Daoy (cell line): ENCODE measurements at regions not wholly inside any gene's neighbourhood (a gene's known extent, or its start where the extent isn't known, plus 50 kb on each side); places are given as distances from the start of the nearest gene placed in this dataset.
A peak's percentile ranks its signal among the peaks of the same experiment; 100 is the strongest.
"Not testable (repeated sequence)": the region's sequence is repeated elsewhere in the genome, so short reads cannot be mapped to it uniquely, and the experiment has no call there.

Experiments
- DNase-seq: peaks from one replicate; pipeline ENCODE4 v3.0.0-alpha.2; 2015; ENCODE audit warnings: low read depth

DNA sequence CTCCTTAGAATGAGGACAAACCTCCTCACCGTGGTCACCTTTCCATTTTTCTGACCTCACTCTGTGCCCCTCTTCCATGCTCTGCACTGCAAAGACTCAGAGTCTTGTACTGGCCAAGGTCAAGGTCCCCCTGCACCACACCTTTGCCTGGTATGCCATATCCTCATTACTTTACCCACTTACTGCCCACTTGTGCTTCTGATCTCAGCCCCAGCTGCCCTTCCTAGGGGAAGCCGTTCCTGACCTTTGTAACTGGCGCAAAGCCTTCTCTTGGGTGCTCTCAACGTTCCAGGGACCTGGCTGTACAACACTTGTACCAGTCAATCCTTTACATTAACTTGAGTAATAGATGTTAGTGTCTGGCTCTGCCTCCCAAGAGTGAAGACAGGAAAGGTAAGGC is 256.0 kb downstream of the SV2B start:
- no peak for DNase-seq

DNA sequence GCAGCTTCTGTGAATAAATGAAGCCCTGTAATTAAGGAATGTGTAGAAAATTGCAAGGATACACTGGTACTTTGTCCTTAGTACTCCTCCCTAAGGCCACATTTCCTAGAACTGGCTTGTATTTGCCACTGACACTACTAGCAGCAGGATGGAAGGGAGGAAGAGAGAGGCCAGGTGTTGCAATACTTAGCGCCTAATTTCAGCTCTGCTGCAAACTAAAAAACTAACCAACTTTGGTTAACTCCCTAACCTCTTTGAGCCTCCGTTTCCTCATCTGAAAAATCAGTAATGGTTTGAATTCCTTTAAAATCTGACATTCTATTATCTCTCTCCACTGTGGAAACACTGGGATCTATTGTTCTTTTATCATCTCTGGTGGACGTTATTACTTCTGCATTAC is 257.0 kb downstream of the SV2B start:
- DNase-seq = no peak

GRCh38 chr15:91357486-91357885 is 257.4 kb downstream of the SV2B start:
- DNase-seq = no peak

- no peak for DNase-seq
Observed at GRCh38 chr15:91358405-91358804, 258.3 kb downstream of the SV2B start.

- not testable (repeated sequence) for DNase-seq
Observed at GRCh38 chr15:91361696-91362095, 261.6 kb downstream of the SV2B start.

DNA sequence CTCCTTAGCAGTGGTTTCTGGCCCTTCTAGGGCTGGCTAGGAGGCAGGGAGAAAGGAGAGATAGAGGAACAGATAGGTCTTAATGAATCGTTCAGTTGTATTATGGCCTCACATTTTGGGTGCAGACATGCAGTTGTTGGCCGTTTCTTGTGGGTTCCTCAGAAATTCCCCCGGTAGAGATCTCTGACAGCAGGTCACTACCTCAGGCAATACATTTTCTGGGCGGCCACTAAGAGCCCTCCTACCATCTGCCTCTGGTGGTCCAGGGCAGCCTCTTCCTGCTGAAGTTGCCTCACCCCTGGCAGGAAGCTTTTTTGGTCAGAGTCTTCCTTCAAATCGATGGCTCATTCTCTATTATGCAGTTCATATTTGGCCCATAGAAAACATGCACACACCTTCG is 266.1 kb downstream of the SV2B start:
- no peak for DNase-seq

DNA sequence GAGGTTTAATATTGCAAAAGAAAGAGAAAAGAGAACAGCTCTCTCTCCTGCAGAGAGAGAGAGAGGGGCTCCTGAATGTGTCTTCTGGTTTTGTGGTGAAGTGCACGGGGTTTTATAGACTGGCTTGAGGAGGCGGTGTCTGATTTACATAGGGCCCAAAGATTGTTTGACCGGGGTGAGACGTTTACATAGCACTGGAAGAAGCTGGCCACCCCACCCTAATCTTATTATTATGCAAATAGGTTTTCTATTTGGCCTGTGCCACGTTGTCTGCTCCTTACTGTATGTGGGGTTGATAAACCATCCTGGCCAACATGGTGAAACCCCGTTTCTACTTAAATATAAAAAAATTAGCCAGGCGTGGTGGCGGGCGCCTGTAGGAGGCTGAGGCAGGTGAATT is 268.6 kb downstream of the SV2B start:
- DNase-seq = no peak

- DNase-seq = no peak
Observed at GRCh38 chr15:91369823-91370222, 269.8 kb downstream of the SV2B start.

- DNase-seq = not testable (repeated sequence)
Observed at GRCh38 chr15:91371345-91371744, 271.3 kb downstream of the SV2B start.

DNA sequence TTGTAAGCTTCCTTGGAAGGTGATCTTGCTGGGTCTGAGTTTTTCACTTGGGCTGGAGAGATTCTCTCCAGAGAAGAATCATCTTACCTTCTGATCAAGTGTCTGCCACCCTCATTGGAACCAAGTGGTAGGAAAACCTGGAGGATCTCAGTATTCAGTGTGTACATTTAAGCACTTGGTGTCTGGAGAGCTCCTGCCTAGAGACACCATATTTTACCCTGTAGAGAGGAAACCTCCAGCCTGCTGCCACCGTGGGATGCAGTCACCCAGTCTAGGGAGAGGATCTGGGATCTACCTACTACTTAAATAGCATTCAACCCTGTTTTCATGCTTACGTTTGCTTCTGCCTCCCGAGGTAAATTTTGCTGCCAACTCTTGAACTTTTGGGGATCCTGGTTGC is 274.3 kb downstream of the SV2B start:
- no peak for DNase-seq

DNA sequence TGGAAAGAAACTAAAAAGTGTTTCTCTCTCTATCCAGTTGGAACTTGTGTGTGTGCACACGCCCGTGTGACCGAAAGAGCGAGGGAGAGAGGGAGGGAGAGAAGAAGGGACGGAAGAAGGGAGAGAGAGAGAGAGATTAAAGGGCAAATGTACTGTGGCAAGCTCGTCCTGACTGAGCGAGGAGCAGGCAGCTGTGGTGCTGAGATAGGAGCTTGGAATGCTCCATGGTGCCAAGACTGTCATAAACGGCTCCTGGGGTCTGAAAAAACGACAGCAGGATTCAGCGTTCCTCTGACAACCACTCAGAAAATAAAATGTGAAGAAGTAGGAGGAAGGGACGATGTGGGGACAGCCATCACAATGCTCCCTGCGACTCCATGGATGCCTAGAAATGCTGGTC is 276.0 kb downstream of the SV2B start:
- no peak for DNase-seq

GRCh38 chr15:91380114-91380513 is 280.1 kb downstream of the SV2B start:
- DNase-seq = no peak

- DNase-seq = no peak
Observed at GRCh38 chr15:91383532-91383931, 283.5 kb downstream of the SV2B start.

DNA sequence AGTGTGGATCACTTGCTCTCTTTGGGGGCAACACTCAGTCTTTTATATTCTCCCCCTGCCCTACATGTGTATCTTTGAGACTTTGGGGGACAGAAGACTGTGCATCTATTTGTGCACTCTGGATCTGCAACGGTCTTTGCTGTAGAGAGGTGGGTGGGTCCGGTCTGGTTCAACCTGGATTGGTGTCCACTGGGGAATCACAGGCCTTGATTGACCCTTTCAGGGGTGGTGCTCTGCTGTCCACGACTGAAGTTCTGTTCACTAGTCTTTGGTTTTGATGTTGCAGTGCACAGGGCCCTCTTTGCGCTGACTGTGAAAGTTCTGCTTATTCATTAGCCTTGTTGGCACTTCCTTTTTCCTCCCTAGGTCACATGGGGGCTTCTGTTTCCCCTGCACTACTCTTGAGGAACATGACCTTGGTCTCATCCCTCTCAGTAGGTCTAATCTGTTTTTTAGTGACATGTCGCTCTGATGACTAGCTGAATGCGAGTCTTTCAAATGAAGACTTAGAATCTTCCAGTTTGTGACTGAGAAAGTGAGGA is 284.2 kb downstream of the SV2B start:
- DNase-seq = no peak

DNA sequence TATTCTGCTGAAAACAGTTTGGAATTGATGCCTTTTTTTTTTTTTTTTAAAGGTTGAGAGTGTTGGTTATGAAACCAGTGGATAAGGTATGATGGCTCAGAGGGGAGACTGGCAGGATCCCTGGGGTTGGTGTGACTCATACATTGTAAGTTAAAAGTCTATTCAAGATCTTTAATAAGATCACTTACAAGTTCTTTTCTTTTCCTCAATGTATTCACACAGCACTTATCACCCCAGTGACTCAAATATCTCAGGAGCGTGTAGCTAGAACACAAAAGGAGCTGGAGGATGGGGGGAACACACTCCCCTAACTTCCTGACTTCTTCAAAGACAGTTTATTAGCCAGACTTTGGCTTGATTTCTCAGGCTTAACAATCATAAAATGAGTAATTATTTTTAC is 285.3 kb downstream of the SV2B start:
- peak; percentile 77 for DNase-seq

DNA sequence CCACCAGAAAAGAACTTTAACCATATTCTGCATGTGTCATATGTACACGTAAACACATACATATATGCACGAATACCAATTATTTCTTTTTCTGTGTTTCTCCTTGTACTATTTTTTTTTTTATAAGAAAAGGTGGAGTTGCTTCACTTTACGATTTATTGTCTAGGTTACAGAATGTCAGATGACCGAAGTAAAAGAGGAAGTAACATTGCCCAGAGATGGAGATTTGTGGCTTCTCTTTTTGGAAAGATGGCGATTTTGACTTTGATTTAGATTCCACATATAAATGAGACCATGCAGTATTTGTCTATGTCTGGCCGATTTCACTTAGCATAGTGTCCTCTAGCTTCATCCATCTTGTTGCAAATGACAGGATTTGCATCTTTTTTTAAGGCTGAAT is 293.1 kb downstream of the SV2B start:
- DNase-seq = no peak

- no peak for DNase-seq
Observed at GRCh38 chr15:91400481-91400880, 300.4 kb downstream of the SV2B start.

DNA sequence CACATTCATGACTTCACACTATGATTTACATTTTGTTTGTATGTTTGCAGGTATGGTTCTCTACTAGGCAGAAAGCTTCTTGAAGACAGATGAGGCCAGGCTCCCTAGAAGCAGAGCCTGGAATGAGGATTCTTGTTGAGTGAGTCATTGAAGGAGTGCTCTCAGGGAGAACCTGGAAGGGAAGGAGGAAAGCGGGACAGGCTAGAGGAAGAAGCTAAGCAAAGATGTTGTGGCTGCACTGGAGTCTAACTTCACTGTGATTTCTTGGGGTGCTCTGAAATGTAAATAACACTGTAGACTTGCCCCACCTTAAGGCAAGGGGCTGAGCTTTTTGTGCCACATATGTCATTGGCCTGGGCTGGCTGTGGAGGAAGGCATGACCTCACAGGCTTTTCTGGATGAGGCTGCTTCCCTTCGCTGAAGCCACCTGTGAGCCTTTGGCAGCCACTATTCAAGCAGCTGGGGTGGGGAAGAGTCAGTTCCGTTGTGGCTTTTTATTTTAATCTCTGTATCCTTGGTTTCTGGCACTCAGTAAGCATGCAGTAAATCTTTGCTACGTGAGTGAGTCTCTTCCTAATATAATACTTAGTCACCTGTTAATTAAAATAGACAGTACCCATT is 307.3 kb downstream of the SV2B start:
- peak; percentile 64 for DNase-seq

- DNase-seq = peak; percentile 9
Observed at GRCh38 chr15:91408476-91409076, 308.5 kb downstream of the SV2B start.

DNA sequence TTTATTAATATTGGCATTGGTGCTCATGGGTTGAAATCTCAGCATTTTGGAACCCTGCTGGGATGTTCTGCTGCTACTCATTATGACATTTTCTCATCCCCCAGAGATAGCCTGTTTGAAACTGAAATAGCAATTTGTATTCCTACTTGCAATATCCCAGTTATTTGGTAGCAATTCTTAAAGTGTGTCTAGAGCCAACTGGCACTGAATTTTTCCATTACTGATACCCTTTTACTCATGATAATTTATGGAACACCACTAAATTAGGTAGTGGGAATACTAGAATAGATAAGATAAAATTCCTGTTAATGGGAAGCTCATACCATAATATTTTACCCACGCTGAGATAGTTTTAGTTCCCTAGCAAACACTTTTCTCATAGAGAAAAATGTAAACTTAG is 309.3 kb downstream of the SV2B start:
- DNase-seq = no peak

- DNase-seq = no peak
Observed at GRCh38 chr15:91411586-91411985, 311.5 kb downstream of the SV2B start.

- DNase-seq = no peak
Observed at GRCh38 chr15:91412138-91412928, 312.3 kb downstream of the SV2B start.

GRCh38 chr15:91413142-91413541 is 313.1 kb downstream of the SV2B start:
- DNase-seq = peak; percentile 8
